H9 (cell line): ENCODE measurements at regions not wholly inside any gene's neighbourhood (a gene's known extent, or its start where the extent isn't known, plus 50 kb on each side); places are given as distances from the start of the nearest gene placed in this dataset.

Experiments used
- DNase-seq: peaks from one replicate; pipeline ENCODE4 v3.0.0-alpha.2; 2017
- H2AFZ ChIP-seq: one replicate; pipeline ENCODE4 v1.6.1; 2013; ENCODE audit warnings: mild to moderate bottlenecking, low read length, control low read depth, moderate library complexity
- H2AK5ac ChIP-seq: 2 replicates; pipeline ENCODE4 v1.6.1; 2013; ENCODE audit warnings: low read length, control low read depth, mixed read lengths; ENCODE audit not compliant: insufficient read length
- H2BK120ac ChIP-seq: one replicate; pipeline ENCODE4 v1.6.1; 2013; ENCODE audit warnings: low read depth, mild to moderate bottlenecking, low read length, control low read depth, inconsistent platforms; ENCODE audit not compliant: poor library complexity, severe bottlenecking
- H2BK12ac ChIP-seq: 2 replicates; pipeline ENCODE4 v1.6.1; 2013; ENCODE audit warnings: low read length, control low read depth, mixed read lengths, low read depth; ENCODE audit not compliant: insufficient read length
- H2BK15ac ChIP-seq: 2 replicates; pipeline ENCODE4 v1.6.1; 2013; ENCODE audit warnings: low read depth, low read length, control low read depth
- H2BK20ac ChIP-seq: one replicate; pipeline ENCODE4 v1.6.1; 2013; ENCODE audit warnings: low read depth, mild to moderate bottlenecking, low read length, control low read depth, inconsistent platforms; ENCODE audit not compliant: poor library complexity, severe bottlenecking
- H2BK5ac ChIP-seq: 2 replicates; pipeline ENCODE4 v1.6.1; 2013; ENCODE audit warnings: low read length, control low read depth, mixed read lengths; ENCODE audit not compliant: insufficient read length
- H3K14ac ChIP-seq: 2 replicates; pipeline ENCODE4 v1.6.1; 2013; ENCODE audit warnings: low read length, control low read depth; ENCODE audit not compliant: insufficient read depth
- H3K18ac ChIP-seq: 2 replicates; pipeline ENCODE4 v1.6.1; 2013; ENCODE audit warnings: low read depth, mild to moderate bottlenecking, mixed read lengths, low read length, control low read depth; ENCODE audit not compliant: insufficient read length
- H3K23ac ChIP-seq: 2 replicates; pipeline ENCODE4 v1.6.1; 2013; ENCODE audit warnings: low read length, control low read depth, mixed read lengths, low read depth; ENCODE audit not compliant: insufficient read length
- H3K23me2 ChIP-seq: 2 replicates; pipeline ENCODE4 v1.6.1; 2013; ENCODE audit warnings: low read depth, mild to moderate bottlenecking, mixed read lengths, low read length, control low read depth; ENCODE audit not compliant: insufficient read length, poor library complexity, severe bottlenecking
- H3K27ac ChIP-seq: 2 replicates; pipeline ENCODE4 v1.5.1; 2013; ENCODE audit warnings: low read length, control low read depth, mixed read lengths, low read depth; ENCODE audit not compliant: insufficient read length
- H3K27me3 ChIP-seq: 2 replicates; pipeline ENCODE4 v1.6.1; 2013; ENCODE audit warnings: low read length, control low read depth, inconsistent platforms; ENCODE audit not compliant: insufficient read depth
- H3K4ac ChIP-seq: 2 replicates; pipeline ENCODE4 v1.6.1; 2013; ENCODE audit warnings: low read depth, mild to moderate bottlenecking, control low read depth, inconsistent platforms, low read length, moderate library complexity
- H3K4me1 ChIP-seq: 2 replicates; pipeline ENCODE4 v1.6.1; 2013; ENCODE audit warnings: low read length, control low read depth, inconsistent platforms; ENCODE audit not compliant: insufficient read depth
- H3K4me2 ChIP-seq: 2 replicates; pipeline ENCODE4 v1.6.1; 2013; ENCODE audit warnings: low read length, control low read depth, mixed read lengths; ENCODE audit not compliant: insufficient read length, insufficient read depth
- H3K56ac ChIP-seq: 2 replicates; pipeline ENCODE4 v1.6.1; 2013; ENCODE audit warnings: low read depth, mild to moderate bottlenecking, mixed read lengths, low read length, control low read depth; ENCODE audit not compliant: insufficient read length
- H3K79me1 ChIP-seq: 2 replicates; pipeline ENCODE4 v1.6.1; 2013; ENCODE audit warnings: low read depth, mild to moderate bottlenecking, moderate library complexity, low read length, control low read depth, inconsistent platforms; ENCODE audit not compliant: insufficient read depth, poor library complexity, severe bottlenecking
- H3K79me2 ChIP-seq: 2 replicates; pipeline ENCODE4 v1.6.1; 2013; ENCODE audit warnings: low read length, control low read depth, inconsistent platforms; ENCODE audit not compliant: insufficient read depth
- H3K9ac ChIP-seq: 2 replicates; pipeline ENCODE4 v1.6.1; 2013; ENCODE audit warnings: low read length, control low read depth, mixed read lengths; ENCODE audit not compliant: insufficient read length; ENCODE audit errors: extremely low read depth
- H3K9me3 ChIP-seq: one replicate; pipeline ENCODE4 v1.6.1; 2013; ENCODE audit warnings: low read depth, low read length, inconsistent platforms; ENCODE audit not compliant: control insufficient read depth
- H3T11ph ChIP-seq: one replicate; pipeline ENCODE4 v1.6.1; 2013; ENCODE audit warnings: mild to moderate bottlenecking, low read length, control low read depth, inconsistent platforms
- H4K20me1 ChIP-seq: one replicate; pipeline ENCODE4 v1.6.1; 2013; ENCODE audit not compliant: control insufficient read depth, insufficient read length, insufficient read depth
- H4K5ac ChIP-seq: 2 replicates; pipeline ENCODE4 v1.6.1; 2013; ENCODE audit warnings: low read depth, mild to moderate bottlenecking, mixed read lengths, low read length, control low read depth; ENCODE audit not compliant: insufficient read length
- H4K8ac ChIP-seq: replicated peaks from 2 replicates; pipeline ENCODE4 v1.6.1; 2013; ENCODE audit warnings: low read length, control low read depth, mixed read lengths, low read depth; ENCODE audit not compliant: insufficient read length
- H4K91ac ChIP-seq: 2 replicates; pipeline ENCODE4 v1.6.1; 2013; ENCODE audit warnings: low read depth, mild to moderate bottlenecking, moderate library complexity, mixed read lengths, low read length, control low read depth; ENCODE audit not compliant: insufficient read length
- H3K27ac Mint-ChIP-seq, 3 experiments: 2 replicates in 2 of 3; 3 replicates in 1 of 3; pipeline ENCODE4 v1.8.0; 2020 to 2021; ENCODE audit warnings: mixed read lengths in 3 of 3, mild to moderate bottlenecking in 1 of 3, moderate library complexity in 1 of 3
- H3K27me3 Mint-ChIP-seq: 2 replicates; pipeline ENCODE4 v1.8.0; 2021; ENCODE audit warnings: low read depth, mild to moderate bottlenecking, moderate library complexity, mixed read lengths
- H3K36me3 Mint-ChIP-seq, 3 experiments: 2 replicates in 2 of 3; 3 replicates in 1 of 3; pipeline ENCODE4 v1.8.0; 2020 to 2021; ENCODE audit warnings: low read depth in 3 of 3, mixed read lengths in 3 of 3; ENCODE audit not compliant: insufficient read depth in 1 of 3
- H3K4me1 Mint-ChIP-seq, 2 experiments: 2 replicates each; pipeline ENCODE4 v1.8.0; 2020; ENCODE audit warnings: mixed read lengths in 2 of 2
- H3K4me3 Mint-ChIP-seq, 2 experiments: 2 replicates in 1 of 2; 3 replicates in 1 of 2; pipeline ENCODE4 v1.8.0; 2020 to 2021; ENCODE audit warnings: mild to moderate bottlenecking in 2 of 2, mixed read lengths in 2 of 2, moderate library complexity in 1 of 2
- H3K9me3 Mint-ChIP-seq, 2 experiments: 2 replicates in 1 of 2; 3 replicates in 1 of 2; pipeline ENCODE4 v1.8.0; 2020; ENCODE audit warnings: mild to moderate bottlenecking in 2 of 2, mixed read lengths in 2 of 2, moderate library complexity in 1 of 2
- WGBS: extraction: QIAGEN DNeasy Blood & Tissue Kit; methylation state at CpG from one replicate; pipeline ENCODE4 v1.1.7; 2013; ENCODE audit warnings: missing lambda C conversion rate, low lambda C conversion rate, mixed read lengths; ENCODE audit not compliant: insufficient read length; ENCODE audit errors: extremely low coverage; 5-methylcytosine and 5-hydroxymethylcytosine counted together
- TF ChIP-seq, protein P1 (sequence below): fragments of 200-600 bp; sonication (generic); conservative IDR thresholded peaks from 3 replicates; pipeline ENCODE4 v1.8.0; 2021; ENCODE audit warnings: antibody characterized with exemption, mild to moderate bottlenecking

DNA sequence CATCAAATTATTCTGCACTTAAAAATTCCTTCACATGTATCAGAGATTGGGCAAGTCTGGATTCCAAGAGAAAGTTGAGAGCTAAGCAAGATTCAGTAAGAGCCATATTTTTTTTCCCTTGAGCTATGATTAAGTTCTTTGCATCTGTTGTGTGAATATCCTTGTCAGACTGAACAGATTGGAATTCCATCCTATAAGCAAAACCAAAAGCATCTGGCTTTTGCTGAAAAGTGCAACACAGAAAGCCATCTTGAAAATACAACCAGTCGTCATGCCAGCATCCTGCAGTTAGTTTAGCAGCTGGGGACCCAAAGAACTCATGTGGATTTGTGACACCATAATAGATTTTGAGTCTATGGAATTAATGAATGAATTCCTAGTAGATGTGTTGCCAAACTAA, 316.9 kb downstream of the MTRR start:
- H3K4ac ChIP-seq, result no peak overlapping the region
- H4K8ac ChIP-seq, result no peak overlapping the region
- peaks cover 2% of the 10 kb centered on the region for H3K4me1 ChIP-seq
- H3K9ac ChIP-seq, result no peak overlapping the region
- TF ChIP-seq, protein P1, sequence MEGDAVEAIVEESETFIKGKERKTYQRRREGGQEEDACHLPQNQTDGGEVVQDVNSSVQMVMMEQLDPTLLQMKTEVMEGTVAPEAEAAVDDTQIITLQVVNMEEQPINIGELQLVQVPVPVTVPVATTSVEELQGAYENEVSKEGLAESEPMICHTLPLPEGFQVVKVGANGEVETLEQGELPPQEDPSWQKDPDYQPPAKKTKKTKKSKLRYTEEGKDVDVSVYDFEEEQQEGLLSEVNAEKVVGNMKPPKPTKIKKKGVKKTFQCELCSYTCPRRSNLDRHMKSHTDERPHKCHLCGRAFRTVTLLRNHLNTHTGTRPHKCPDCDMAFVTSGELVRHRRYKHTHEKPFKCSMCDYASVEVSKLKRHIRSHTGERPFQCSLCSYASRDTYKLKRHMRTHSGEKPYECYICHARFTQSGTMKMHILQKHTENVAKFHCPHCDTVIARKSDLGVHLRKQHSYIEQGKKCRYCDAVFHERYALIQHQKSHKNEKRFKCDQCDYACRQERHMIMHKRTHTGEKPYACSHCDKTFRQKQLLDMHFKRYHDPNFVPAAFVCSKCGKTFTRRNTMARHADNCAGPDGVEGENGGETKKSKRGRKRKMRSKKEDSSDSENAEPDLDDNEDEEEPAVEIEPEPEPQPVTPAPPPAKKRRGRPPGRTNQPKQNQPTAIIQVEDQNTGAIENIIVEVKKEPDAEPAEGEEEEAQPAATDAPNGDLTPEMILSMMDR, result no peak
- H2BK20ac ChIP-seq, result no peak overlapping the region
- H3K56ac ChIP-seq, result no peak overlapping the region
- H4K5ac ChIP-seq, result no peak overlapping the region
- H3K18ac ChIP-seq, result no peak overlapping the region
- H3K4me3 Mint-ChIP-seq, result no peak overlapping the region
- no peaks in the 10 kb centered on the region for H3K79me1 ChIP-seq
- no peak for DNase-seq
- no peaks in the 10 kb centered on the region for H3K27me3 ChIP-seq
- H4K20me1 ChIP-seq, result no peaks in the 10 kb centered on the region
- H2BK15ac ChIP-seq, result no peak overlapping the region
- H3K27ac ChIP-seq, result no peak overlapping the region
- H2AK5ac ChIP-seq, result no peak overlapping the region
- H3K79me2 ChIP-seq, result no peaks in the 10 kb centered on the region
- H3K14ac ChIP-seq, result no peak overlapping the region
- H3K23ac ChIP-seq, result no peak overlapping the region
- H3K23me2 ChIP-seq, result no peaks in the 10 kb centered on the region
- no peak overlapping the region for H2BK120ac ChIP-seq
- no peak overlapping the region for H3T11ph ChIP-seq
- H3K4me2 ChIP-seq, result no peak overlapping the region
- no peaks in the 10 kb centered on the region; a peak in 1 of 5 replicates for H3K9me3 Mint-ChIP-seq
- no peaks in the 10 kb centered on the region for H3K9me3 ChIP-seq
- no CpG with 5 or more reads among the region's 1 CpG for whole genome bisulfite sequencing
- no peak overlapping the region for H4K91ac ChIP-seq
- H2AFZ ChIP-seq, result no peak overlapping the region
- H2BK5ac ChIP-seq, result no peak overlapping the region
- no peaks in the 10 kb centered on the region for H3K27me3 Mint-ChIP-seq
- no peak overlapping the region for H2BK12ac ChIP-seq
- H3K4me1 Mint-ChIP-seq, result peaks cover 6 to 8% of the 10 kb centered on the region in 2 experiments
- H3K36me3 Mint-ChIP-seq, result no peaks in the 10 kb centered on the region
- H3K27ac Mint-ChIP-seq, result no peak overlapping the region
